NCI-H146 (cell line): ENCODE measurements at regions not wholly inside any gene's neighbourhood (a gene's known extent, or its start where the extent isn't known, plus 50 kb on each side); places are given as distances from the start of the nearest gene placed in this dataset.
"Not testable (repeated sequence)": the region's sequence is repeated elsewhere in the genome, so short reads cannot be mapped to it uniquely, and the experiment has no call there.

Source experiments
- DNase-seq: peaks from one replicate; lab custom pipeline; 2025; lab: John Stamatoyannopoulos, UW

- no peak for DNase-seq
Measured at GRCh38 chr1:68673771-68674170, 176.9 kb upstream of the DEPDC1 start.

- DNase-seq: no peak
Measured at GRCh38 chr1:68675336-68675735, 178.5 kb upstream of the DEPDC1 start.

- DNase-seq: no peak
Measured at GRCh38 chr1:68677684-68678351, 180.9 kb upstream of the DEPDC1 start.

- DNase-seq: no peak
Measured at GRCh38 chr1:68696221-68696620, 199.3 kb upstream of the DEPDC1 start.

GRCh38 chr1:68703921-68704354 is 207.1 kb upstream of the DEPDC1 start:
- no peak for DNase-seq

- no peak for DNase-seq
Measured at GRCh38 chr1:68704800-68705443, 208.0 kb upstream of the DEPDC1 start.

GRCh38 chr1:68705466-68705865 is 208.6 kb upstream of the DEPDC1 start:
- DNase-seq: no peak

GRCh38 chr1:68706639-68707317 is 209.9 kb upstream of the DEPDC1 start:
- no peak for DNase-seq

GRCh38 chr1:68717330-68717729 is 220.4 kb upstream of the DEPDC1 start:
- DNase-seq: no peak

- no peak for DNase-seq
Measured at GRCh38 chr1:68720476-68720875, 223.6 kb upstream of the DEPDC1 start.

- no peak for DNase-seq
Measured at GRCh38 chr1:68723791-68724190, 226.9 kb upstream of the DEPDC1 start.

GRCh38 chr1:68725001-68725752 is 228.3 kb upstream of the DEPDC1 start:
- DNase-seq: no peak

- DNase-seq: not testable (repeated sequence)
Measured at GRCh38 chr1:68739486-68739885, 242.6 kb upstream of the DEPDC1 start.

GRCh38 chr1:68745011-68745410 is 248.1 kb upstream of the DEPDC1 start:
- no peak for DNase-seq

GRCh38 chr1:68745451-68745850 is 248.6 kb upstream of the DEPDC1 start:
- no peak for DNase-seq

- DNase-seq: no peak
Measured at GRCh38 chr1:68746378-68746777, 249.5 kb upstream of the DEPDC1 start.

GRCh38 chr1:68751723-68752122 is 254.8 kb upstream of the DEPDC1 start:
- DNase-seq: no peak

GRCh38 chr1:68758666-68759209 is 261.9 kb upstream of the DEPDC1 start:
- no peak for DNase-seq

- DNase-seq: no peak
Measured at GRCh38 chr1:68767941-68768340, 271.1 kb upstream of the DEPDC1 start.

GRCh38 chr1:68770817-68771216 is 273.9 kb upstream of the DEPDC1 start:
- no peak for DNase-seq

GRCh38 chr1:68777851-68778250 is 281.0 kb upstream of the DEPDC1 start:
- no peak for DNase-seq

- DNase-seq: not testable (repeated sequence)
Measured at GRCh38 chr1:68779841-68780240, 283.0 kb upstream of the DEPDC1 start.
